ENCODE measurements at regions not wholly inside any gene's neighbourhood (a gene's known extent, or its start where the extent isn't known, plus 50 kb on each side); places are given as distances from the start of the nearest gene placed in this dataset.
A peak's percentile ranks its signal among the peaks of the same experiment; 100 is the strongest.

DNA sequence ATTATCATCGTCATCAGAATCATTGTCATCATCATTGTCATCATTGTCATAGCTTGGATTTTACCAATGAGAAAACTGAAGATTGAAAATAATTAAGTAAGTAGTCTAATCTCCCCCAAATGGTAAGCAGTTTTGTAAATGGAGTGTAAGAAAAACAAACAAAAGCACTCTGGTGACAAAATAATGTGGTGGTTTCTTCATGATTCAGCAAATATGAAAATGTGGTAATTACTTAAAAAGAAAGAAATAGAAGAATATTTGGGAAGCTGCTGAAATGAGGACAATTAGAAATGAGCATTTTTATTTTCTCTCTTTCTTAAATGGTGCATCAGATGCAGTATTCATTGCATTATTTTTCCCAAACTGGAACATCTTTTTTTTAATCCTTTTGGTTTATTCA, 514.4 kb downstream of the DCDC2C start:
- TF ChIP-seq POLR2A (IDR thresholded peaks at IDR 0.05; ENCODE audit: low read length) (no peak), CTCF (IDR thresholded peaks at IDR 0.05) (no peak), RAD21 (conservative IDR thresholded peaks at IDR 0.05 in 1 of 2, IDR thresholded peaks at IDR 0.05 in 1 of 2) (no peak), EP300 (IDR thresholded peaks at IDR 0.05) (no peak), JUNB (IDR thresholded peaks at IDR 0.05) (no peak), MAFK (IDR thresholded peaks at IDR 0.05; ENCODE audit: partially characterized antibody) (peak; percentile 66), BHLHE40 (IDR thresholded peaks at IDR 0.05; ENCODE audit: low read depth, low read length) (no peak), REST (IDR thresholded peaks at IDR 0.05) (no peak), KDM5A (IDR thresholded peaks at IDR 0.05) (no peak), CHD2 (IDR thresholded peaks at IDR 0.05; ENCODE audit: low read length, partially characterized antibody) (no peak), CEBPB (IDR thresholded peaks at IDR 0.05) (no peak)
- TF ChIP-seq, protein P1, sequence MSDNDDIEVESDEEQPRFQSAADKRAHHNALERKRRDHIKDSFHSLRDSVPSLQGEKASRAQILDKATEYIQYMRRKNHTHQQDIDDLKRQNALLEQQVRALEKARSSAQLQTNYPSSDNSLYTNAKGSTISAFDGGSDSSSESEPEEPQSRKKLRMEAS (IDR thresholded peaks at IDR 0.05): no peak
